PFSK-1 (cell line): ENCODE measurements at regions not wholly inside any gene's neighbourhood (a gene's known extent, or its start where the extent isn't known, plus 50 kb on each side); places are given as distances from the start of the nearest gene placed in this dataset.

Experiments used
- POLR2AphosphoS5 ChIP-seq: IDR thresholded peaks from 2 replicates; pipeline ENCODE4 v1.6.1; 2012; ENCODE audit warnings: low read depth, mild to moderate bottlenecking, control low read depth, low read length, moderate library complexity
- REST ChIP-seq, 2 experiments: IDR thresholded peaks; 2 replicates each; pipeline versions ENCODE4 v1.6.1 to v1.8.0; 2011 to 2012; ENCODE audit warnings: low read depth in 2 of 2, low read length in 2 of 2, control low read depth in 1 of 2, inconsistent platforms in 1 of 2, mild to moderate bottlenecking in 1 of 2, moderate library complexity in 1 of 2; ENCODE audit not compliant: insufficient read depth in 1 of 2
- TAF1 ChIP-seq: IDR thresholded peaks from 2 replicates; pipeline ENCODE4 v1.6.1; 2012; ENCODE audit warnings: low read length, control low read depth, borderline replicate concordance; ENCODE audit not compliant: insufficient read depth

DNA sequence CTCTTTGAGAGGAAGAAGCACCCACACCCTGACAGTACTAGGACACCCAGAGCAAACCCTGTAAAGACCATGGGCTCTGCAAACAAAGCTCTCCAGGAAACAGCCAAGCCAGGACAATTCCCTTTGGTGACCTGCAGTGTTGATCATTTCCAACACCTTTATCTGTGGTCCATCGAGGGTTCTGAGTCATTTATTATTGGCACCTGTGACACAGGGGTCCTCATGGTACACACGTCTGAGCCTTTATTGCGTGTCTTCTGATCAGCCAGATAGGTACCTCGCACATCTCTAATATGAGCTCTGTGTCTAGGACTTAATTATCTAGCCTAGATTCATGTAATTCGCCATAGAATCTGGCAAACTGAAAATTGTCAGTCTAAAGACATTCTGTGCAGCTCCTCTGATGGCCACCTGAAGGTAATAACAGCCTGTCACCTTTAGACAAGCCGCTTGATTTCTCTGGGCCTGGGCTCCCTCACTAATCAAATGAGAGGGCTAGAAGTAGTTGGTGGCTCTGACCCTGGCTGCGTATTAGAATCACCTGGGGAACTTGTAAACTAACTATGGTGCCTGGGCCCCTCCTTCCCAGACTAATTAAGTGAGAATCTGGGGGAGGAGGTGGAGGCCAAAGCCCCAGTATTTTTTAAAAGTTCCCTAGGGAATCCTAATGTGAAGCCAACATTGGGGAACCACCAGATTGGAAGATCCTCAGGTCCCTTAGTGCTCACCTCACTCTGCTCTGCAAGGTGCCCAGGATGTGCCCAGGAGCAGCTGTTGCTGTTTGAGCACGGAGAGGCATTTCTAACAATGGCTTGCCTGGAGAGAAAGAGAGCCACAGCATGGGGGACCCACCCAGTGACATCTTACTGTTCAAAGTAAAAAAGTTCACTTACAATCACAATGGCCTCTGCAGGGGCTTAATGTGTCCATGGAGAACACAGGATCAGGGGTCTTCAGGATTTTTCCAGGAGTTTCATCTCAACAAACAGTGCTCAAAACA, 122.0 kb upstream of the ARID1B start:
- no peak for TF ChIP-seq TAF1
- TF ChIP-seq REST (IDR thresholded peaks at IDR 0.05; ENCODE audit: insufficient read depth in 1 of 2, low read depth in 2 of 2, low read length in 2 of 2): no peak
- no peak for TF ChIP-seq POLR2AphosphoS5
